ENCODE measurements at regions not wholly inside any gene's neighbourhood (a gene's known extent, or its start where the extent isn't known, plus 50 kb on each side); places are given as distances from the start of the nearest gene placed in this dataset.
A peak's percentile ranks its signal among the peaks of the same experiment; 100 is the strongest.

GRCh38 chr2:215777465-215778044 is 235.8 kb downstream of the MREG start:
- DNase-seq (ENCODE audit: extremely low spot score, unreplicated experiment): no peak
- no peaks in the 10 kb centered on the region for H3K27me3 Mint-ChIP-seq (ENCODE audit: unreplicated experiment)
- H3K4me3 Mint-ChIP-seq (ENCODE audit: unreplicated experiment): no peak overlapping the region
- H3K27ac Mint-ChIP-seq (ENCODE audit: unreplicated experiment): no peak overlapping the region
- H3K4me1 Mint-ChIP-seq (ENCODE audit: unreplicated experiment): peaks cover 63% of the 10 kb centered on the region
- H3K36me3 Mint-ChIP-seq (ENCODE audit: unreplicated experiment): peaks cover 5% of the 10 kb centered on the region
- no peaks in the 10 kb centered on the region for H3K9me3 Mint-ChIP-seq (ENCODE audit: unreplicated experiment)
- TF ChIP-seq CTCF (IDR thresholded peaks at IDR 0.05): no peak

GRCh38 chr2:215775106-215775505 is 238.2 kb downstream of the MREG start:
- DNase-seq (ENCODE audit: extremely low spot score, unreplicated experiment): no peak
- H3K36me3 Mint-ChIP-seq (ENCODE audit: unreplicated experiment): peaks cover 5% of the 10 kb centered on the region
- H3K4me1 Mint-ChIP-seq (ENCODE audit: unreplicated experiment): peaks cover 61% of the 10 kb centered on the region
- TF ChIP-seq CTCF (IDR thresholded peaks at IDR 0.05): no peak
- no peaks in the 10 kb centered on the region for H3K27me3 Mint-ChIP-seq (ENCODE audit: unreplicated experiment)
- H3K9me3 Mint-ChIP-seq (ENCODE audit: unreplicated experiment): no peaks in the 10 kb centered on the region
- no peak overlapping the region for H3K27ac Mint-ChIP-seq (ENCODE audit: unreplicated experiment)
- H3K4me3 Mint-ChIP-seq (ENCODE audit: unreplicated experiment): no peak overlapping the region

- TF ChIP-seq CTCF (IDR thresholded peaks at IDR 0.05): no peak
- H3K4me1 Mint-ChIP-seq (ENCODE audit: unreplicated experiment): peaks cover 66% of the 10 kb centered on the region
These were observed 239.6 kb downstream of the MREG start for GRCh38 chr2:215773728-215774127.

GRCh38 chr2:215772634-215773563 is 240.5 kb downstream of the MREG start:
- peak; percentile 22 for TF ChIP-seq CTCF (IDR thresholded peaks at IDR 0.05)
- Mint-ChIP-seq H3K27me3 (ENCODE audit: unreplicated experiment) (no peaks in the 10 kb centered on the region), H3K4me1 (ENCODE audit: unreplicated experiment) (peaks cover 66% of the 10 kb centered on the region), H3K27ac (ENCODE audit: unreplicated experiment) (peak overlapping the region; percentile 91), H3K9me3 (ENCODE audit: unreplicated experiment) (no peaks in the 10 kb centered on the region), H3K4me3 (ENCODE audit: unreplicated experiment) (peak overlapping the region; percentile 31), H3K36me3 (ENCODE audit: unreplicated experiment) (peaks cover 5% of the 10 kb centered on the region)
- no peak for DNase-seq (ENCODE audit: extremely low spot score, unreplicated experiment)

More at GRCh38 chr2:215773728-215774127, 239.6 kb downstream of the MREG start:
- no peaks in the 10 kb centered on the region for H3K27me3 Mint-ChIP-seq (ENCODE audit: unreplicated experiment)
- H3K27ac Mint-ChIP-seq (ENCODE audit: unreplicated experiment): peak overlapping the region; percentile 91
- no peak for DNase-seq (ENCODE audit: extremely low spot score, unreplicated experiment)
- H3K4me3 Mint-ChIP-seq (ENCODE audit: unreplicated experiment): no peak overlapping the region
- H3K36me3 Mint-ChIP-seq (ENCODE audit: unreplicated experiment): peaks cover 5% of the 10 kb centered on the region
- H3K9me3 Mint-ChIP-seq (ENCODE audit: unreplicated experiment): no peaks in the 10 kb centered on the region

GRCh38 chr2:215772003-215772402 is 241.3 kb downstream of the MREG start:
- DNase-seq (ENCODE audit: extremely low spot score, unreplicated experiment): no peak
- Mint-ChIP-seq H3K36me3 (ENCODE audit: unreplicated experiment) (peaks cover 5% of the 10 kb centered on the region), H3K9me3 (ENCODE audit: unreplicated experiment) (no peaks in the 10 kb centered on the region), H3K4me1 (ENCODE audit: unreplicated experiment) (peaks cover 63% of the 10 kb centered on the region), H3K4me3 (ENCODE audit: unreplicated experiment) (no peak overlapping the region), H3K27ac (ENCODE audit: unreplicated experiment) (peak overlapping the region; percentile 91), H3K27me3 (ENCODE audit: unreplicated experiment) (no peaks in the 10 kb centered on the region)
- no peak for TF ChIP-seq CTCF (IDR thresholded peaks at IDR 0.05)
